Adrenal gland (tissue), 5 donors: ENCODE measurements at regions not wholly inside any gene's neighbourhood (a gene's known extent, or its start where the extent isn't known, plus 50 kb on each side); places are given as distances from the start of the nearest gene placed in this dataset.

Source experiments
- POLR2A ChIP-seq, 2 donors: fragments of 450-650 bp; IDR thresholded peaks; one replicate each; pipeline ENCODE4 v1.6.1; 2017; ENCODE audit warnings: antibody characterized with exemption in 2 of 2, mild to moderate bottlenecking in 2 of 2, moderate library complexity in 1 of 2
- TF ChIP-seq, protein P1 (sequence below), 6 experiments: fragments of 450-650 bp in 4 of 6; fragments of 200-600 bp in 2 of 6; sonication (generic) in 1 of 6; IDR thresholded peaks; 1 replicate in 5 of 6; 2 replicates in 1 of 6; pipeline versions ENCODE4 v1.5.1 to v1.8.0; 2016 to 2021; ENCODE audit warnings: antibody characterized with exemption in 6 of 6, mild to moderate bottlenecking in 2 of 6, moderate library complexity in 1 of 6
- donor health status: DM: no; HTN: no; CAD: no.

- TF ChIP-seq, protein P1, sequence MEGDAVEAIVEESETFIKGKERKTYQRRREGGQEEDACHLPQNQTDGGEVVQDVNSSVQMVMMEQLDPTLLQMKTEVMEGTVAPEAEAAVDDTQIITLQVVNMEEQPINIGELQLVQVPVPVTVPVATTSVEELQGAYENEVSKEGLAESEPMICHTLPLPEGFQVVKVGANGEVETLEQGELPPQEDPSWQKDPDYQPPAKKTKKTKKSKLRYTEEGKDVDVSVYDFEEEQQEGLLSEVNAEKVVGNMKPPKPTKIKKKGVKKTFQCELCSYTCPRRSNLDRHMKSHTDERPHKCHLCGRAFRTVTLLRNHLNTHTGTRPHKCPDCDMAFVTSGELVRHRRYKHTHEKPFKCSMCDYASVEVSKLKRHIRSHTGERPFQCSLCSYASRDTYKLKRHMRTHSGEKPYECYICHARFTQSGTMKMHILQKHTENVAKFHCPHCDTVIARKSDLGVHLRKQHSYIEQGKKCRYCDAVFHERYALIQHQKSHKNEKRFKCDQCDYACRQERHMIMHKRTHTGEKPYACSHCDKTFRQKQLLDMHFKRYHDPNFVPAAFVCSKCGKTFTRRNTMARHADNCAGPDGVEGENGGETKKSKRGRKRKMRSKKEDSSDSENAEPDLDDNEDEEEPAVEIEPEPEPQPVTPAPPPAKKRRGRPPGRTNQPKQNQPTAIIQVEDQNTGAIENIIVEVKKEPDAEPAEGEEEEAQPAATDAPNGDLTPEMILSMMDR (IDR thresholded peaks at IDR 0.05) = no peak
- no peak for TF ChIP-seq POLR2A (IDR thresholded peaks at IDR 0.05)
Measured at GRCh38 chr12:74619084-74619483, 81.4 kb downstream of the ATXN7L3B start.
